Ovary (tissue), 7 donors: ENCODE measurements at regions not wholly inside any gene's neighbourhood (a gene's known extent, or its start where the extent isn't known, plus 50 kb on each side); places are given as distances from the start of the nearest gene placed in this dataset.
"Not testable (repeated sequence)": the region's sequence is repeated elsewhere in the genome, so short reads cannot be mapped to it uniquely, and the experiment has no call there.

Experiments
- DNase-seq, 5 donors: peaks; one replicate each; pipeline ENCODE4 v3.0.0-alpha.2; 2019 to 2020
- H3K27ac ChIP-seq, 2 donors: fragments of 200-600 bp; one replicate each; pipeline versions ENCODE4 v1.5.1 to v1.8.0; 2019 to 2022
- H3K27me3 ChIP-seq: fragments of 200-600 bp; one replicate; pipeline ENCODE4 v1.8.0; 2022
- H3K36me3 ChIP-seq: fragments of 200-600 bp; sonication (generic); one replicate; pipeline ENCODE4 v1.5.1; 2019
- H3K4me1 ChIP-seq: one replicate; pipeline ENCODE4 v1.8.1; 2013; ENCODE audit warnings: mild to moderate bottlenecking, moderate library complexity; ENCODE audit not compliant: insufficient read depth
- H3K4me3 ChIP-seq: fragments of 200-600 bp; sonication (generic); one replicate; pipeline ENCODE4 v1.5.1; 2017
- H3K9me3 ChIP-seq, 2 donors: fragments of 200-600 bp in 1 of 2; sonication (generic) in 1 of 2; one replicate each; pipeline versions ENCODE4 v1.5.1 to v1.8.1; 2013 to 2019; ENCODE audit warnings: mild to moderate bottlenecking in 1 of 2, moderate library complexity in 1 of 2
- EP300 ChIP-seq: sonication (generic); formaldehyde crosslinking; IDR thresholded peaks from one replicate; pipeline ENCODE4 v1.6.1; 2017; ENCODE audit warnings: antibody characterized with exemption
- POLR2A ChIP-seq: fragments of 450-650 bp; IDR thresholded peaks from one replicate; pipeline ENCODE4 v1.6.1; 2017; ENCODE audit warnings: antibody characterized with exemption, mild to moderate bottlenecking, moderate library complexity
- WGBS, 3 donors: extraction: QIAGEN DNeasy Blood & Tissue Kit in 1 of 3; methylation state at CpG; one replicate each; pipeline versions ENCODE4 v1.1.5 to v1.1.7; 2013 to 2017; 5-methylcytosine and 5-hydroxymethylcytosine counted together
- intact Hi-C, 4 donors: fragments of 100-400 bp; cut with DNase I; formaldehyde crosslinking; loops; one replicate each; pipeline versions ENCODE4 v1.11.0 to v1.15.1; 2022 to 2023
- TF ChIP-seq, protein P1 (sequence below), 3 donors: fragments of 450-650 bp in 2 of 3; fragments of 200-600 bp in 1 of 3; IDR thresholded peaks; one replicate each; pipeline versions ENCODE4 v1.5.1 to v1.8.0; 2016 to 2022; ENCODE audit warnings: antibody characterized with exemption in 3 of 3, mild to moderate bottlenecking in 1 of 3
- donor health status: DM: no; HTN: no; CAD: no; lungs with moderate emphysema.
- donor health status: DM: no; HTN: no; CAD: no.
- donor health status: Bipolar disorder and iron deficiency.
- donor health status: DM: no; HTN: no; CAD: no.
- donor health status: DM: yes; HTN: yes; CAD: no.

DNA sequence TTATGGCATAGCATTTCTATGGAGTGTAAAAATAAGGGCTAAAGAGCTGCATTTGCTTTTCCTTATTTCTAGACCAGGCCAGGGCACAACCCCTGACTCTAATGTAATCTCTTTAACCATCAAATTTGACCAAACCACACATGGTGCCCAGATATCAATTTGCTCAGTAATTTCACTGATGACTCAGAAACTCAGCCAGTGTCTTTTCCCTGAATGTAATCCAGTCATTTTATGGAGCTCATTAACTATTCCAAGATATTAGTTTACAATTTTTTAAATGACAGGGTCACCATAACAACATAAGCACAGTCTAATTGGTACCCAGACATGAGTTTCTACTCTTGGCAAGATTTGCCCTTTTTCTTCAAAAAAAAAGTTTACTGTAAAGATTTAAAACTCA, 270.8 kb upstream of the AGAP1 start:
- Histone ChIP-seq H3K4me3 (no peak overlapping the region), H3K27me3 (no peaks in the 10 kb centered on the region), H3K9me3 (no peaks in the 10 kb centered on the region), H3K36me3 (no peaks in the 10 kb centered on the region), H3K4me1 (peaks cover 3% of the 10 kb centered on the region), H3K27ac (no peak overlapping the region)
- intact Hi-C loops, result no loop called here
- no peak for DNase-seq
- TF ChIP-seq POLR2A (no peak), EP300 (no peak)
- TF ChIP-seq, protein P1, sequence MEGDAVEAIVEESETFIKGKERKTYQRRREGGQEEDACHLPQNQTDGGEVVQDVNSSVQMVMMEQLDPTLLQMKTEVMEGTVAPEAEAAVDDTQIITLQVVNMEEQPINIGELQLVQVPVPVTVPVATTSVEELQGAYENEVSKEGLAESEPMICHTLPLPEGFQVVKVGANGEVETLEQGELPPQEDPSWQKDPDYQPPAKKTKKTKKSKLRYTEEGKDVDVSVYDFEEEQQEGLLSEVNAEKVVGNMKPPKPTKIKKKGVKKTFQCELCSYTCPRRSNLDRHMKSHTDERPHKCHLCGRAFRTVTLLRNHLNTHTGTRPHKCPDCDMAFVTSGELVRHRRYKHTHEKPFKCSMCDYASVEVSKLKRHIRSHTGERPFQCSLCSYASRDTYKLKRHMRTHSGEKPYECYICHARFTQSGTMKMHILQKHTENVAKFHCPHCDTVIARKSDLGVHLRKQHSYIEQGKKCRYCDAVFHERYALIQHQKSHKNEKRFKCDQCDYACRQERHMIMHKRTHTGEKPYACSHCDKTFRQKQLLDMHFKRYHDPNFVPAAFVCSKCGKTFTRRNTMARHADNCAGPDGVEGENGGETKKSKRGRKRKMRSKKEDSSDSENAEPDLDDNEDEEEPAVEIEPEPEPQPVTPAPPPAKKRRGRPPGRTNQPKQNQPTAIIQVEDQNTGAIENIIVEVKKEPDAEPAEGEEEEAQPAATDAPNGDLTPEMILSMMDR (IDR thresholded peaks at IDR 0.05), result no peak

DNA sequence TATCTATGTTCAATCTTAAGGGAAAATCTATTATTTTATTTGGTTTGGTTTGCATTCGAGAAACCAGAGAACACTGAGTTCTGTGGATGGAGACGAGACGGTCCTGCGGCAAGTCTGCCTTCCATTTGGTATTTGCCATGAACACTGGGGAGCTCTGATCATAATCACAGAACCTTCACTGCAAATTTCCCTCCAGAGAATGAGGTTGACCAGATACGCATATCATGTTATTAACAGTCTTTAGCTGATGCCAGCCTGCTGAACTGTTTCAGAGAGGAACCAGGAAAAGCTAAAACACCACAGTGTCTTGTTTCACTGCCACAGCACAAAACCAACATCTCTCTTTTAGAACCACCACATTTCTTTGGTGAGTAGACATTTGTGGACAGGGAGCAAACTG, 269.4 kb upstream of the AGAP1 start:
- intact Hi-C loops, result no loop called here
- Histone ChIP-seq H3K27me3 (no peaks in the 10 kb centered on the region), H3K4me3 (no peak overlapping the region), H3K27ac (no peak overlapping the region), H3K4me1 (peaks cover 3% of the 10 kb centered on the region), H3K9me3 (no peaks in the 10 kb centered on the region), H3K36me3 (no peaks in the 10 kb centered on the region)
- DNase-seq, result no peak
- TF ChIP-seq POLR2A, result no peak
- TF ChIP-seq EP300, result no peak
- TF ChIP-seq, protein P1 (IDR thresholded peaks at IDR 0.05), result no peak
- 95 to 99% (median 98%) methylated on average over 5 of the region's 5 CpGs for WGBS, 3 donors

DNA sequence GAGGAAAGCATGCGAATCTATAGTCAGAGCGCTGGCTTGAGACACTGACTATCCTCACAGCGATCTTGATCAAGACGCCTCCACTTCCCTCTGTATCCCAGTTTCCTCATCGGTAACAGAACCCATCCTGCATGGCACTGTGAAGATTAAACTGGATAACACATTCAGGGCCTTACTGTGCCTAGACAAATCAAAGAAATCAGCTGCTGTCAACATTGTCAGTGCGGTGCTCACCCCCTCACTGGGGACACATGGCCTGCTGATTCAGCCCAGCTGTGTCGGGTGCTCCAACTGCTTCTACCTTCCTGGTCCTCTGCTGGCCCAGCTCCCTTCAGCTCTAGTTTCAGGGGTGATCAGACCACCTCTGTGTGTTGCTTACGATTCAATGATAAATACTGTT, 268.6 kb upstream of the AGAP1 start:
- Histone ChIP-seq H3K9me3 (no peaks in the 10 kb centered on the region), H3K4me1 (peaks cover 3% of the 10 kb centered on the region), H3K4me3 (no peak overlapping the region), H3K27ac (no peak overlapping the region), H3K27me3 (no peaks in the 10 kb centered on the region), H3K36me3 (no peaks in the 10 kb centered on the region)
- TF ChIP-seq, protein P1 (IDR thresholded peaks at IDR 0.05), result no peak
- TF ChIP-seq EP300 (no peak), POLR2A (no peak)
- intact Hi-C loops, result no loop called here
- 94 to 97% (median 95%) methylated on average over 8 of the region's 8 CpGs for WGBS, 3 donors
- no peak for DNase-seq

DNA sequence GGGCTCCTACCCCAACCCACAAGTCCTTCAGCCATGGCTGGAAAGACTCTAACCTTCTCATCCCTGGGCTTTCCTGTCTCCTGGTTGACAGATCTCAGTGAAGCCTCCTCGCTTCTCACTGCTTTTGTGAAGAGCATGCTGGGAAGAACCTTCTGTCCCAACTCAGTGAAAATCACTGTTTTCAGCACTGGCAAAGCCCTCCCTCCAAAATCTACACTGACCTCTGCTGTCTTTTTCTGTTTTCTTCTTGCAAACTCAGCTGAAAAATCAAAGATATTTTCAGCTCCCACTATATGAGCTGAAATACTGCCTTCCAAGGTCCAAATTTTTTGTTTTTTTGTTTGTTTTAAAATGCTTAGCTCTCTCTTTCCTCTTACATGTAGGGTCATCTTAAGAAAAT, 266.3 kb upstream of the AGAP1 start:
- no peak overlapping the region for H3K4me3 ChIP-seq
- intact Hi-C loops, result no loop called here
- TF ChIP-seq, protein P1 (IDR thresholded peaks at IDR 0.05), result no peak
- TF ChIP-seq EP300 (no peak), POLR2A (no peak)
- H3K36me3 ChIP-seq, result no peaks in the 10 kb centered on the region
- WGBS, 3 donors, result 18 to 38% (median 37%) methylated on average over 1 of the region's 1 CpG
- H3K27ac ChIP-seq, result no peak overlapping the region
- H3K27me3 ChIP-seq, result no peaks in the 10 kb centered on the region
- DNase-seq, result no peak
- no peaks in the 10 kb centered on the region for H3K9me3 ChIP-seq
- peaks cover 9% of the 10 kb centered on the region for H3K4me1 ChIP-seq

DNA sequence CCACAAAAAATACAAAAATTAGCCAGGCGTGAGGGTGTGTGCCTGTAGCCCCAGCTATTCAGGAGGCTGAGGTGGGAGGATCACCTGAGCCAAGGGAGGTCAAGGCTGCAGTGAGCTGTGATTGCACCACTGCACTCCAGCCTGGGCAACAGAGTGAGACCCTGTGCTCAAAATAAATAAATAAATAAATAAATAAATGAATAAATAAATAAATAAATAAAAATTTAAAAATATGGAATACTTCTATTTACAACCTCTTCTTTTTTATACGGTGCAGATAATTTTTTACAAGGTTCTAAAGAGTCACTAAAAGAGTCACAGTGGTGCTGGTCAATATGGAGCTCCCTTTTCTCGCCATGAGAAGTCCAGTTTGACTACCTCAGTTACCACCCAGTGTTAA, 265.4 kb upstream of the AGAP1 start:
- H3K4me3 ChIP-seq, H3K27me3 ChIP-seq, H3K9me3 ChIP-seq, DNase-seq, H3K36me3 ChIP-seq, H3K27ac ChIP-seq, H3K4me1 ChIP-seq, intact Hi-C loops: not testable (repeated sequence)
- WGBS, 3 donors, result 82 to 90% (median 86%) methylated on average over 3 of the region's 3 CpGs
